GM19467 (cell line): ENCODE measurements at regions not wholly inside any gene's neighbourhood (a gene's known extent, or its start where the extent isn't known, plus 50 kb on each side); places are given as distances from the start of the nearest gene placed in this dataset.

ENCODE experiments used
- ATAC-seq: cut with Tn5 transposase; IDR thresholded peaks from one replicate; pipeline ENCODE4 v1.9.1; 2021; ENCODE audit warnings: mild to moderate bottlenecking, moderate library complexity; ENCODE audit not compliant: unreplicated experiment

GRCh38 chr7:123401295-123401694 is 133.1 kb downstream of the IQUB start:
- no peak for ATAC-seq

DNA sequence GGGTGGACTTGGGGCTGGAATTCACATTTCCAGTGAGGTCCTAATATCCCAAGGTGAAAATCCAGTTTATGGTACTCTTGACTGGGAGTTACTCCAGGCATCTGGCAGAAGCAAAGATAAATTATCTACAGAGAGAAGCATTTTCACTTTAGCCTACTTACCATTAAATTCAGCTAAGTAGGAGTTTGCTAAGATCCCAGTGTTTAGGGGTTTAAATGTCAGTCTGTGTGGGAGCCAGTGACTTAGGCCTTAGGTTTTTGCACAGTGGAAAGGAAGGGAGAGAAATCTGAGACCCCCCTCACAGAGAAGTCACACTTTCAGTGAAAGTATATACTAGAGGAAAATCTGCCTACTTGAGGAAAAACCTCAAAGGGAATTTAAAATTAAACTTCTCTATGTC is 134.2 kb downstream of the IQUB start:
- ATAC-seq: no peak

GRCh38 chr7:123398921-123399320 is 135.5 kb downstream of the IQUB start:
- no peak for ATAC-seq

DNA sequence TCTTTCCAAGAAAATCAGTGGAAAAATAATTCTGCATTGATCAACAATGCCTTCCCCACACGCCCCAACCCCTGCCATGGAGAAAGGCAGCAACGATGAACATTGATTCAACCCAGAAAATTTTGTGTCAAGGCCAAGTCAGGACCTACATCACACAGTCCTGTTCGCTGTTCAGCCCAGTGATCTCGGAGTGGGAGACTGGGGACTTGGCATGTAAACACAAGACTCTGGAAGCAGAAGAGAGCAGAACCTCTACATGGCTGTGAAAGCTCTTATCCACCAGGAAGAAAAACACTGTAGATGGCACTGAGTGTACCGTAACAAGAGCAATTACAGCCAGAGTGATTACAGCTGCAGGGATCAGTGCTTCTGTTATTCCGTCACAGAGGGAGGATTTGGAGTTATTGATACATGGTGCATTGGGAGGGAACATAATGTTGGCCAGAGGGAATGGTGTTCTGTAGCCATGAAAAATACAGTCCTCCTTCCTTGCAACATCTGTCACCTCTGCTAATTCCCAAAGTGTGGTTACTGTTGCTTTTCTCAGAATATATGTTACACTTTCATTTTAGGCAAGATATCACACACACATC is 136.6 kb downstream of the IQUB start:
- ATAC-seq: no peak

DNA sequence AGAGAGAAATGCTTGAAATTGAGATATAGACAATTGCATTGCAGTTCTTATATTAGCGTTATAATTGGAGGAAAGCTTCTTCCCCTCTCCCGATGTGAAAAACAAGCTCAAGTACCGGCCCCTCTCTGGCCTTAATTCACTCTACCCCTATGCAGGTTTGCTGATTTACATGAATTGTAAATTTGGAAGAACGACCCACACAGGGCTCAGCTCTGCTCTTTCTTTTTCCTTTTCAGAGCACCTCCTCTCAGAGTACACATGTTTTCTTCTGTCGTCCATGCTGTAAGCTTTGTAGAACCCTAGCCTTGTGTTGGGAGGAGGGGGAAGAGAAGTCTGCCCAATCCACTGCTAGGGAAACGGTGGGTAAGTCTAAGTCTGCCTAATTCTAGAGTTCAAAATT is 140.8 kb downstream of the IQUB start:
- no peak for ATAC-seq

- ATAC-seq: no peak
These were observed 162.0 kb downstream of the IQUB start for GRCh38 chr7:123372368-123372767.

DNA sequence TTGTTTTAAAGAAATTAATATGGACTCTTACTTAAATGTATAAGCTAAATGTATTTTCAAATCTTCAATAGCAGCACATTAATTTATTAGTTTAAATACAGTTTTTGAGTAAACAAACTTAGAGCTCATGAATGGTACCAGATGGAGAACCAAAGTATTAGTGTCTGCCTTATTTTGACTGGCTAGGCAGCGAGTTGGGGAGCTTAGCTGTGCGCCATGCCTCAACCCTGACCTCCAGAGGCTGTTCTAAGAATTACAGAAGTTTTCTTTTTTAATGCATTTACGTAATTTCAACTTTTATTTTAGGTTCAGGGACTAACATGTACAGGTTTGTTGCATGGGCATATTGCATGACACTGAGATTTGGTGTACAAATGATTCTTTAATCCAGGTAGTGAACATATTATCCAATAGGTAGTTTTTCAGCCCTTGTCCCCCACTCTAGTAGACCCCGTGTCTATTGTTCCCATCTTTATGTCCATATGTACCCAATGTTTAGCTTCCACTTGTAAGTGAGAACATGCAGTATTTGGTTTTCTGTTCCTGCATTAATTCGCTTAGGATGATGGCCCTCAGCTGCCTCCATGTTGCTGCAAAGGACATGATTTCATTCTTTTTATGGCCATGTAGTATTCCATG is 166.8 kb downstream of the IQUB start:
- ATAC-seq: peak; percentile 94

DNA sequence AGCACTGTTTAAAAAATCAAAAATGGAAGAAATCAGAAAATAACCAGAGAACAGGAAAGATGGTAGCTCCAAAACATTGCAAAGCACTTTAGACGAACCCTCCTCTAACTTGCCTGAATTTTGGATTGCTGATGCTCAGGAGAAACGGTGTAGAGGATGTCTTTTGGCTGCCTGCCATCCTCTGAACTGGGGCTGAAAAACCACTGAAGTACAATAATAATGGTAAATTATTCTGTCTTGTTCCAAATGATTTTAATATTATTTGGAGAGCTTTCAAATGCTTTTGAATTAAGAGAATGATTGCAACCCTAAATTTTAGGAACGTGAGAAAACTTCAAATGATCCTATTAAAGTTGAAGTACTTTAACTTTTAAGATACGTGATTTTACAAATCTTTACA is 167.3 kb upstream of the SLC13A1 start:
- ATAC-seq: no peak

DNA sequence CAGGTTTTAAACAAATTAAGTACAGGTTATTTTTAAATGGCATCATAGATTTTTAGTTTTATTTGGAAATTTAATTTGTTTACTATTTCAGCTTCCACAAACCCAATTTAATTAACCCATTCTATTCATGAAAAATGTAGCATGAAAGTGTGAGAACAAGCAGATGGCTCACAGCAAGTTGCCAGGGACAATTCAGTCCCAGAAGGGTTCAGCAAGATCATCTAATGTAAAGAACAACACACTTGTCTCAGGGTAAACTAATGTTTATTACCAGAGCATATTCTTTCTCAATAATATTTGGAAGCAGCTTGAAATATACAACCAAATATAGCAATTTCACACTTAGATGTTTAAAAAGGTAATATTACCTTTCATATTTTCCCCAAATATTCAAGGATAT is 166.9 kb upstream of the SLC13A1 start:
- ATAC-seq: no peak

DNA sequence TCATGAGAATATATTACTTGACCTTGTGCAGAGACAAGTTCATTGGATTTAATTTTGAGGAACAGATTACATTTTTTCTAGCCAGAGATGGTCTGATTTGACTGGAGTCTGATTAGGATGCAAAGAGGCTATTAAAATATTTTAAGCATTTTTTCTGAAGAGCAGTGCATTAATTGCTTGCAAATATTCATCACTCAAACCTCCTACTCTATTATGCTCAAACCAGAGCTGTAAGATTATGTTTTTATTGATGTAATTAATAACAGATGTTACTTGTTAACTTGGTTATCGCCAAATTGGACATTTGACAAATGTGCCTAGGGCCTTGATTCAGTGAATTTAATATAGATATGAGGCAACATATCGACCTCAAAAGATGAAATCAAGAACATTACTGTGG is 160.9 kb upstream of the SLC13A1 start:
- ATAC-seq: no peak

DNA sequence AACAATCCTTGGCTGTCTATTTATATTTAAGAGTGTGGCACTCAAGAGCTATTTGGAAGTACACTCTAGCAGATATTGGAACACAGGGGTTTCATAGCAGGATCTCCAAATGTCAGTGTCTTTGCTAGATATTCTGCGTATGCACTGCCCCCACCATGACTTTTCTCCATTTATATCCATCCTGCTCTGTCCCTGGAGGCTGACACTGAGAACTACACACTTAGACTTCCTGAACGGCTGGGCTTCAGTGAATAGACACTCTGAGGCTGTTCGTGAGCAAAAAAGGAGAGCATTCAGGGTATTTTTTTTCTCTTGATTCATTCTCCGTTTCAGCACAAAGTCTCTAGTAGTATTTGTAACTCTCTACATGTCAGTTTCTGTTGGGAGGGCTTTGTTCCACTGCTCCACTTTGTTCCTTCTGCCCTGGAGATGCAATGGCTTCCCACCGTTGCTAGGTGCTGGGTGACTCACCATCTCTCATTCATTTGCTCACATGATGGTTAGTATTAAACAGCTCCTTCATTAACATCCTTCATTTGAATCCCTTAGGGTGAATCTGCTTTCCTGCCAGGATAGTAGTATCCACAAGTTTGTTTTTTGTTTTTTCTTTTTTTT is 155.9 kb upstream of the SLC13A1 start:
- ATAC-seq: no peak

DNA sequence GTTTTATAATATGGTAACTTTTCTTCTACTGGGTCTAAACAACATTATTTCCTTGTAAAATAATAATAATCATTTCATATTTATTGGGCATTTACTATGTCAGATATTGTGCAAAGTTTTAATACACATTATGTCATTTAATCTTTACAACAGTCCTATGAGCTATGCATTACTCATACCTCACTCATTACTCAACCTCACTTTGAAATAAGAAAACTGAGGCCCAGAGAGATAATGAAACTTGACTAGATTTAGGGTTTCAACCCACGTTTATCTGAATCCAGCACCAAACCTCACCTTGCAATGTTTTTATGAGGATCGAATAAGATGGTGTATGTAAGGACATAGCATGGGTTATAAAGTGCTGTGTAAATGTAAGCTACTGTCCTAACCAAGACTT is 153.2 kb upstream of the SLC13A1 start:
- no peak for ATAC-seq

DNA sequence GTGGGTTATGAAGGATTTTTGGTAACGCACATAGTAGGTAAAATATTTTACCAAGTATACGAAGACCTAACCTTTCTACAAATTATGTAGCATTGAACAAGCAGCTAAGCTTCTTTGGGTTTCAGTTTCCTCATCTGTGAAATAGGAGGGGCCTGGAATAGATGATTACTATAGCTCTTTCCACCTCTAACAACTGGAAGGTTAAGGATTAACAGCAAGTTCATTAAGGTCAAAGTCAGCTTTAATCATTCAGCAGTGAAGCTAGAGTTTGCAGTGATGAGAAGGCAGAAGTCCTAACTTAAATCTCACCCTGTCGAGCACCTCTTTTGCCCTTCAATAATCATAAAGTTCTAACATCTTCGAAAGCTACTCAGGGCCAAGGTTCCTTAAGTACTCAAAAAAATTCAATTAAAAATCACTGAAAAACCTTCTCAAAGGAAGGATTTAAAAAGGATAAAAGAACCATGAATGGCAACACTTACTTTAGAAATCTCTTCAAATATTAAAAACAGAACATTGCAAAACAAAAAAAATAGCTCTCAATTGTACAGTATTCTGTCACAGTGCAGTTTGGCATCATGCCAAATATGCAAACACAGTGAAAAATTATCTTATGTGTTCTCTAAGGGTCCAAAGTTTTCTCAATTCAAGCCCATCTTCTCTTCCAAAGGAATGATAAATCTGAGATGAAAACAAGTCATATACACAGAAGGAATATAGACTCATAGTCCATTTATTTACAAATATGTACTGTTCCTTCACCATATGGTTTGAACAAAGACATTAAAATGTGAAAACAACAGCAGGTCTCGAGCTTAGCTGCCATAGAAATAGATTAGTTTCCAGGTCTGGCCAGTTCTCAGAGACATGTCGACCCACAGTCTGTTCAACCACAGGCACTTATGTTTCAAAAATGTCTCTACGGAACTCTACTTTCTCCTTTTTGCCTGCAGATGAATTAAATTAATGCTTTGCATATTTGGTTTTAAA is 152.0 kb upstream of the SLC13A1 start:
- ATAC-seq: no peak

GRCh38 chr7:123351027-123351426 is 151.3 kb upstream of the SLC13A1 start:
- no peak for ATAC-seq

GRCh38 chr7:123348690-123349089 is 148.9 kb upstream of the SLC13A1 start:
- ATAC-seq: no peak

- ATAC-seq: no peak
These were observed 147.0 kb upstream of the SLC13A1 start for GRCh38 chr7:123346766-123347165.

DNA sequence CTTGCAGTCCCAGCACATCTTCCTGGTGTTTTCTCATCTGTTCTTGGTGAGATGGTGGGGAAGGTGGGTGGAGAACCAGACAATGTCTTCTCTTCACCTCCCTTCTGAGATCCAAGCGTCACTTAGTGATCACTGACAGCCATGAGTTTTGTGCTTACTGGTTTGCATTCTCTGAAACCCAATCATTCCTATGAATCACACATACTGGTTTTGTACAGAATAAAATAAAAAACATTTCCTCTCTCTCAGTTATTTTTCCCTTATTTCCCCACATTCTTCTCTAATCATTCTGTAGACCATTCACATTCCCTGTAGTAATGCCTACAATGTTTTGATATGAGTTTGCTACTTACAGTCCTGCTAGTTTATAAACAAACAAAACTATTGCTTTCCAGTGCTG is 143.8 kb upstream of the SLC13A1 start:
- no peak for ATAC-seq

GRCh38 chr7:123341102-123341501 is 141.3 kb upstream of the SLC13A1 start:
- ATAC-seq: no peak

GRCh38 chr7:123338688-123339087 is 138.9 kb upstream of the SLC13A1 start:
- ATAC-seq: no peak

- no peak for ATAC-seq
These were observed 130.3 kb upstream of the SLC13A1 start for GRCh38 chr7:123329988-123330643.

DNA sequence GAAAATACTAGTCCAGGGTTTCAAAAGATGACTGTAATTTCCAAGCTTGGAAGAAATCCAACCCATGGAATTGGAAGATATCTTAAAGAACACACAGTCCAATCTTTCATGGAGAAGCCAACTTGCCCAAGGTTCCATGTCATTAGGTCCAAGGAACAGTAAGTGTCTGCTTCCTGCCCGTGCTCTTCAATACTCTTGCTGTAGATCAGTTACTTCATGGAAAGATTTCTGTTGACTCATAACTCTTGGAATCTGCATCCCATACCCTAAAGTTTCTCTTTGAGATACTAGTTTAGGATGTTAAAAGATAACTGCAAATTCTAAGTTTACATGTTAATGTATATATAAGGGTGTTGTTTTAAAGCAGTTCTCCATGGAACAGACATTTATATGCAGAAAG is 127.9 kb upstream of the SLC13A1 start:
- no peak for ATAC-seq
